GM21515 (cell line): ENCODE measurements at regions not wholly inside any gene's neighbourhood (a gene's known extent, or its start where the extent isn't known, plus 50 kb on each side); places are given as distances from the start of the nearest gene placed in this dataset.

ENCODE experiments used
- ATAC-seq: cut with Tn5 transposase; IDR thresholded peaks from one replicate; pipeline ENCODE4 v1.9.1; 2021; ENCODE audit not compliant: unreplicated experiment

GRCh38 chr9:129368444-129368978 lies 190.4 kb upstream of the IER5L start:
- ATAC-seq: no peak

- no peak for ATAC-seq
These were observed 189.2 kb upstream of the IER5L start for GRCh38 chr9:129367287-129367686.

- no peak for ATAC-seq
These were observed 187.1 kb upstream of the IER5L start for GRCh38 chr9:129365196-129365595.

GRCh38 chr9:129363216-129363873 lies 185.3 kb upstream of the IER5L start:
- ATAC-seq: no peak

GRCh38 chr9:129362287-129363000 lies 184.4 kb upstream of the IER5L start:
- ATAC-seq: no peak

- no peak for ATAC-seq
These were observed 183.1 kb upstream of the IER5L start for GRCh38 chr9:129361196-129361595.

- no peak for ATAC-seq
These were observed 182.0 kb upstream of the IER5L start for GRCh38 chr9:129359916-129360536.

- ATAC-seq: no peak
These were observed 181.2 kb upstream of the IER5L start for GRCh38 chr9:129359162-129359811.

- ATAC-seq: no peak
These were observed 180.6 kb upstream of the IER5L start for GRCh38 chr9:129358621-129359154.

- no peak for ATAC-seq
These were observed 179.7 kb upstream of the IER5L start for GRCh38 chr9:129357773-129358245.

GRCh38 chr9:129356871-129357772 lies 179.1 kb upstream of the IER5L start:
- no peak for ATAC-seq

GRCh38 chr9:129355631-129356030 lies 177.6 kb upstream of the IER5L start:
- ATAC-seq: no peak

GRCh38 chr9:129354498-129354897 lies 176.4 kb upstream of the IER5L start:
- ATAC-seq: no peak

- ATAC-seq: no peak
These were observed 175.8 kb upstream of the IER5L start for GRCh38 chr9:129353697-129354336.

GRCh38 chr9:129352146-129352865 lies 174.2 kb upstream of the IER5L start:
- ATAC-seq: no peak

- no peak for ATAC-seq
These were observed 173.6 kb upstream of the IER5L start for GRCh38 chr9:129351642-129352145.

GRCh38 chr9:129351058-129351641 lies 173.1 kb upstream of the IER5L start:
- no peak for ATAC-seq
